ENCODE measurements at regions not wholly inside any gene's neighbourhood (a gene's known extent, or its start where the extent isn't known, plus 50 kb on each side); places are given as distances from the start of the nearest gene placed in this dataset.

GRCh38 chr13:59537500-59537899 lies 626.2 kb downstream of the DIAPH3 start:
- TF ChIP-seq, protein P1, sequence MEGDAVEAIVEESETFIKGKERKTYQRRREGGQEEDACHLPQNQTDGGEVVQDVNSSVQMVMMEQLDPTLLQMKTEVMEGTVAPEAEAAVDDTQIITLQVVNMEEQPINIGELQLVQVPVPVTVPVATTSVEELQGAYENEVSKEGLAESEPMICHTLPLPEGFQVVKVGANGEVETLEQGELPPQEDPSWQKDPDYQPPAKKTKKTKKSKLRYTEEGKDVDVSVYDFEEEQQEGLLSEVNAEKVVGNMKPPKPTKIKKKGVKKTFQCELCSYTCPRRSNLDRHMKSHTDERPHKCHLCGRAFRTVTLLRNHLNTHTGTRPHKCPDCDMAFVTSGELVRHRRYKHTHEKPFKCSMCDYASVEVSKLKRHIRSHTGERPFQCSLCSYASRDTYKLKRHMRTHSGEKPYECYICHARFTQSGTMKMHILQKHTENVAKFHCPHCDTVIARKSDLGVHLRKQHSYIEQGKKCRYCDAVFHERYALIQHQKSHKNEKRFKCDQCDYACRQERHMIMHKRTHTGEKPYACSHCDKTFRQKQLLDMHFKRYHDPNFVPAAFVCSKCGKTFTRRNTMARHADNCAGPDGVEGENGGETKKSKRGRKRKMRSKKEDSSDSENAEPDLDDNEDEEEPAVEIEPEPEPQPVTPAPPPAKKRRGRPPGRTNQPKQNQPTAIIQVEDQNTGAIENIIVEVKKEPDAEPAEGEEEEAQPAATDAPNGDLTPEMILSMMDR (IDR thresholded peaks at IDR 0.05): no peak
- no peak for TF ChIP-seq POLR2A (IDR thresholded peaks at IDR 0.05)
